ENCODE measurements at regions not wholly inside any gene's neighbourhood (a gene's known extent, or its start where the extent isn't known, plus 50 kb on each side); places are given as distances from the start of the nearest gene placed in this dataset.

DNA sequence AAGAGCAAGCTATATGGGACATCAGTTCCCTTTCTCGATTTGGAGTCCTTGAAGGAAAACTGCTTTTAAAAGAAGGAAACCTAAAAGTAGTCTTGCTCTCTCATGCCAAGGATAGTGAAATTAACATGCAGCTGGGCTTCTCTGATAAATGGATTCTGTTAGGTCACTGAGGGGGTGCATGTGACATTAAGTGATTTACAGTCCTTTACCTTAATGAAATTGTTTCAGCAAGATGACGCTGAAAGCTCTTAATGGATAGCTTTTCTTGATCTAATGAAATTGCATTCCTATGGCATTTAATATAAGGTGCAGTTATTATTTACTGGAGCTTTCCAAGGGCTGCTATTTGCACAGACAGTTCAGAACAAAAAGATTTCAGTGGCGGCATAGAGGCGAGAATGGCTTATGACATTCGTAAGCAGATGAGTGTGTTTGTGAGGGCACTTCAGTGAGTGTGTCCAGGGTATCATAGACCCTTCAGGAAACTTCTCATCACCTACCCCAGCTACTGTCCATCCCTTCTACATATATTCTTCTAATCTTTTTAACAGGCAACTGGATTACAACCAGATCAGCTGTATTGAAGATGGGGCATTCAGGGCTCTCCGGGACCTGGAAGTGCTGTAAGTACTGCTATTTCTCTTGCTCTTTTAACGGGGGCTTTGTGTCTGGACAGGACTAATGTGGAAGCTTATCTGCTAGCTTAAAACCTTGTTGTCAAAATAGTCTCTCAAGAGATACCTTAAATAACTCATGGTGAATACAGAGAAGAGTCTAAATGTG lies 219.9 kb upstream of the PACRGL start:
- TF ChIP-seq TAF1 (IDR thresholded peaks at IDR 0.05; ENCODE audit: low read depth, low read length) (no peak), POU2F2 (IDR thresholded peaks at IDR 0.05; ENCODE audit: low read depth, low read length) (no peak), POLR2AphosphoS5 (IDR thresholded peaks at IDR 0.05; ENCODE audit: low read depth, low read length) (no peak), POLR2A (IDR thresholded peaks at IDR 0.05; ENCODE audit: low read depth, low read length) (no peak)

All from GM12891 (cell line).